ENCODE measurements at regions not wholly inside any gene's neighbourhood (a gene's known extent, or its start where the extent isn't known, plus 50 kb on each side); places are given as distances from the start of the nearest gene placed in this dataset.

- TF ChIP-seq, protein P1, sequence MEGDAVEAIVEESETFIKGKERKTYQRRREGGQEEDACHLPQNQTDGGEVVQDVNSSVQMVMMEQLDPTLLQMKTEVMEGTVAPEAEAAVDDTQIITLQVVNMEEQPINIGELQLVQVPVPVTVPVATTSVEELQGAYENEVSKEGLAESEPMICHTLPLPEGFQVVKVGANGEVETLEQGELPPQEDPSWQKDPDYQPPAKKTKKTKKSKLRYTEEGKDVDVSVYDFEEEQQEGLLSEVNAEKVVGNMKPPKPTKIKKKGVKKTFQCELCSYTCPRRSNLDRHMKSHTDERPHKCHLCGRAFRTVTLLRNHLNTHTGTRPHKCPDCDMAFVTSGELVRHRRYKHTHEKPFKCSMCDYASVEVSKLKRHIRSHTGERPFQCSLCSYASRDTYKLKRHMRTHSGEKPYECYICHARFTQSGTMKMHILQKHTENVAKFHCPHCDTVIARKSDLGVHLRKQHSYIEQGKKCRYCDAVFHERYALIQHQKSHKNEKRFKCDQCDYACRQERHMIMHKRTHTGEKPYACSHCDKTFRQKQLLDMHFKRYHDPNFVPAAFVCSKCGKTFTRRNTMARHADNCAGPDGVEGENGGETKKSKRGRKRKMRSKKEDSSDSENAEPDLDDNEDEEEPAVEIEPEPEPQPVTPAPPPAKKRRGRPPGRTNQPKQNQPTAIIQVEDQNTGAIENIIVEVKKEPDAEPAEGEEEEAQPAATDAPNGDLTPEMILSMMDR (IDR thresholded peaks at IDR 0.05; ENCODE audit: low read depth, low read length), result no peak
- no peak overlapping the region for H3K4me3 ChIP-seq (ENCODE audit: low read depth, low read length)
Measured at GRCh38 chr6:14501240-14501639, 383.7 kb downstream of the CD83 start.

DNA sequence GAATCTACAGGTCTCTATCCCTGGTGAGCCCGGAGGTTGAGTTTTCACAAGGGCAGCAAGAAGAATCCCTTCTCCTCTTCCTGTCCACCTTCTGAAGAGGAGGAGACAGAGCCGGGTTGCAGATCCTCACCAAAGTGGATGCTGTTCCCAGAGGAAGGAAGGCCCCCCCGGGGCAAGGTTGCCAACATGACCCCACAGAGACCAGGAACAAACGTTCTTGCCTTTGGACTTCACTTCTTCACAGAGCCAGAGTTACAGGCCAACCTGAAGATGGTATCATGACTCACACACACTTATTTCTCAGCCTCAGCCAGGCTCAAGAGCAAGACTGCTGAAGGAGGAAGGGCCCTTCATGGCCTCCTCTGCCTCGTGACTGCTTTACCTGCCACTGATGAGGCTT, 384.3 kb downstream of the CD83 start:
- no peak overlapping the region for H3K4me3 ChIP-seq (ENCODE audit: low read depth, low read length)
- TF ChIP-seq, protein P1 (IDR thresholded peaks at IDR 0.05; ENCODE audit: low read depth, low read length), result no peak

DNA sequence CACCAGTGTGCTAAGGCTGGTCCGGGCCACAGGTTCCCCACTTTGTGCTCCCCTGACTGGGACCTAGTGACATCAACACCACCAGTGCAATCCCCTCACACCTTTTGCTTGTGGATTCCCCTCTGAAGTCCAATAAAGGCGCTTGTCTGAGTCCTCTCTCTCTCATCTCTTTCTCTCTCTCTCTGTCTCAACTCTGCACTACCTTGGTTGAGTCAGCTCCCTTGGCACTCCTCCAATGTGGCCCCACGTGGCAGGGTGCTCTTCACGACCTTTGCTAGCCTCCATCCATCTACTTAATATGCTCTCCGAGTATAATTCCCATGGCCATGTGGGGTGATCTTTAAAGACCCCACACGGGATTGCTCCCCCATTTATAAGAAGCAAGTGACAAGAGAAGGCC, 385.0 kb downstream of the CD83 start:
- TF ChIP-seq, protein P1 (IDR thresholded peaks at IDR 0.05; ENCODE audit: low read depth, low read length), result no peak
- no peak overlapping the region for H3K4me3 ChIP-seq (ENCODE audit: low read depth, low read length)

DNA sequence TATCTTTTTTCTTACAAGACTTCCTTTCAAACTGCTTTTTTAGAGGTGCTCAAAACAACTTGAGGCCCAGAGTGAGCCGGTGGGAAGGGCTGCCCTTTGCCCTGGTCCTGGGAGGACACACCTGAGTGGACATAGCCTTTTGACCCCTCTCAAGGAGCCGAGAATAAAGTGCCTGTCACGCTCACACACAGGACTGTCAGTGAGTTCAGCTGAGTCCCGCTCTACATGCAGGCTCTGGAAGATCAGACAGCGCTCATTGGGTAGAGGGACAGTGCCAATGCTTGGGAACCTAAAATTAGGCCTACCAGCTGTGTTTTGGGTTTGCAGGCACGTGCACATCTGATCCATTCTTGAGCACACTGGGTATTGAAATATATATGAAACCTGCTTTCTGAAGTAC, 387.8 kb downstream of the CD83 start:
- TF ChIP-seq, protein P1 (IDR thresholded peaks at IDR 0.05; ENCODE audit: low read depth, low read length), result no peak
- no peak overlapping the region for H3K4me3 ChIP-seq (ENCODE audit: low read depth, low read length)

- H3K4me3 ChIP-seq (ENCODE audit: low read depth, low read length), result no peak overlapping the region
Measured at GRCh38 chr6:14506656-14507246, 389.2 kb downstream of the CD83 start.

DNA sequence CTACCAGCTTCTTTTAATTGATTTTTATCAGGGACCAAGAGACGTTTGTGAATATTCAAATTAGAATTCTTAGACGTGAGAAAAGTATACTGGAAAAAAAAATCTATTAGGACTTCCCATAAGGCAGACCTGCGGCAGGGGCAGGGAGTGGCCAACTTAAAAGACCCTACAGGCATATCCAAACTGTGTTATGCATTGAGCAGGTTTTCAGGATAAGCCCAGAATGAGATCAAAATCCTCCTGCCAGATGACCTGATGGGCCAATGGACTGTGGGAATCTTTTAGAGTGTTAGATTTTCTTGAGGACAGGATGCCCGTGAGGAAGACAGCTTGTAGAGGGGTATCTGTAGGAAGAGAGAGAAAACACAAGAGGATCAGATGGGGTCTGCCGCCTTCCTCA, 391.5 kb downstream of the CD83 start:
- TF ChIP-seq, protein P1 (IDR thresholded peaks at IDR 0.05; ENCODE audit: low read depth, low read length), result no peak
- no peak overlapping the region for H3K4me3 ChIP-seq (ENCODE audit: low read depth, low read length)

More at GRCh38 chr6:14506656-14507246, 389.2 kb downstream of the CD83 start:
- TF ChIP-seq, protein P1 (IDR thresholded peaks at IDR 0.05; ENCODE audit: low read depth, low read length), result no peak

DNA sequence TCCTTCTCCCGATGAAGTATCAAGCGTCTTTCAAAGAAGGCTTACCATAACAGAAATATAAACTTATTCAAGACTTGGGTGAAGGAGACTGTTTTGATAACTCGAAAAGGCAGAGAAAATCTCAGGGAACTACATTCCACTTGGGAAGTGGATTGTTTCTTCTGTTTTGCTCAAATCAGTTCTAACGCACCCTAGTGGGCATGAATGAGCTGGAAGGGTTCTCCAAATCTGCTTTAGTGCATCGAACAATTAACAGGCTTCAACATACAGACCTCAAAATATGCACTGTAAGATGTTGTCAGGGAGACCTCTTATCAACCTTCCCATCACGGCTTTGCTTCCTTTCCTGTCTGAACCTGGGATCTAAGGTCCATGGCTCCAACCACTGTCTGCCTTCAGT, 392.5 kb downstream of the CD83 start:
- TF ChIP-seq, protein P1 (IDR thresholded peaks at IDR 0.05; ENCODE audit: low read depth, low read length), result no peak

More for the DNA sequence above, 392.5 kb downstream of the CD83 start:
- no peak overlapping the region for H3K4me3 ChIP-seq (ENCODE audit: low read depth, low read length)

Data from WI38 (cell line).